Astrocyte (in vitro differentiated cells and primary cell): ENCODE measurements at regions not wholly inside any gene's neighbourhood (a gene's known extent, or its start where the extent isn't known, plus 50 kb on each side); places are given as distances from the start of the nearest gene placed in this dataset.

Experiments
- DNase-seq: peaks from one replicate; pipeline ENCODE4 v3.0.0-alpha.2; 2010; ENCODE audit warnings: low read depth
- FAIRE-seq: peaks from 2 replicates; lab custom pipeline; 2011; peaks lifted over from hg19 to GRCh38; lab: Jason Lieb, UNC
- H2AFZ ChIP-seq: 2 replicates; pipeline ENCODE4 v1.6.0; 2012; ENCODE audit warnings: low read depth, low read length, inconsistent platforms
- H3K27ac ChIP-seq: 2 replicates; pipeline ENCODE4 v1.5.1; 2011; ENCODE audit warnings: low read depth, low read length, inconsistent platforms
- H3K27me3 ChIP-seq: 2 replicates; pipeline ENCODE4 v1.6.0; 2011; ENCODE audit warnings: low read length, inconsistent platforms; ENCODE audit not compliant: insufficient read depth
- H3K36me3 ChIP-seq: 2 replicates; pipeline ENCODE4 v1.5.1; 2011; ENCODE audit warnings: low read length, inconsistent platforms; ENCODE audit not compliant: insufficient read depth
- H3K4me1 ChIP-seq: 2 replicates; pipeline ENCODE4 v1.5.1; 2011; ENCODE audit warnings: low read length, inconsistent platforms; ENCODE audit not compliant: insufficient read depth
- H3K4me2 ChIP-seq: 2 replicates; pipeline ENCODE4 v1.6.0; 2012; ENCODE audit warnings: low read length, inconsistent platforms
- H3K4me3 ChIP-seq: 2 replicates; pipeline ENCODE4 v1.5.1; 2011; ENCODE audit warnings: low read depth, mild to moderate bottlenecking, low read length, inconsistent platforms; ENCODE audit not compliant: insufficient read depth
- H3K79me2 ChIP-seq: 2 replicates; pipeline ENCODE4 v1.6.0; 2012; ENCODE audit warnings: mild to moderate bottlenecking, low read length, inconsistent platforms; ENCODE audit not compliant: insufficient read depth
- H3K9ac ChIP-seq: 2 replicates; pipeline ENCODE4 v1.6.0; 2012; ENCODE audit warnings: mild to moderate bottlenecking, low read length, inconsistent platforms
- H3K9me3 ChIP-seq: 2 replicates; pipeline ENCODE4 v1.5.1; 2012; ENCODE audit warnings: low read depth, mild to moderate bottlenecking, low read length, inconsistent platforms; ENCODE audit not compliant: insufficient read depth
- H4K20me1 ChIP-seq: 2 replicates; pipeline ENCODE4 v1.6.0; 2012; ENCODE audit warnings: low read length, inconsistent platforms; ENCODE audit not compliant: insufficient read depth
- H3K27ac Mint-ChIP-seq: one replicate; pipeline ENCODE4 v1.8.0; 2021; ENCODE audit warnings: mild to moderate bottlenecking, mixed read lengths; ENCODE audit not compliant: unreplicated experiment
- H3K27me3 Mint-ChIP-seq: one replicate; pipeline ENCODE4 v1.8.0; 2021; ENCODE audit warnings: low read depth, mixed read lengths; ENCODE audit not compliant: unreplicated experiment
- H3K36me3 Mint-ChIP-seq: one replicate; pipeline ENCODE4 v1.8.0; 2021; ENCODE audit warnings: low read depth, mixed read lengths; ENCODE audit not compliant: unreplicated experiment
- H3K4me1 Mint-ChIP-seq: one replicate; pipeline ENCODE4 v1.8.0; 2021; ENCODE audit warnings: low read depth, mixed read lengths; ENCODE audit not compliant: unreplicated experiment
- H3K4me3 Mint-ChIP-seq: one replicate; pipeline ENCODE4 v1.8.0; 2021; ENCODE audit warnings: mild to moderate bottlenecking, moderate library complexity, mixed read lengths; ENCODE audit not compliant: unreplicated experiment
- H3K9me3 Mint-ChIP-seq: one replicate; pipeline ENCODE4 v1.8.0; 2021; ENCODE audit warnings: mild to moderate bottlenecking, mixed read lengths; ENCODE audit not compliant: unreplicated experiment
- CTCF ChIP-seq: IDR thresholded peaks from 2 replicates; pipeline ENCODE4 v1.5.1; 2011; ENCODE audit warnings: low read depth, mild to moderate bottlenecking, inconsistent platforms, low read length, moderate library complexity; ENCODE audit not compliant: insufficient read depth
- EZH2 ChIP-seq: IDR thresholded peaks from 2 replicates; pipeline ENCODE4 v1.6.1; 2012; ENCODE audit warnings: mild to moderate bottlenecking, low read length, inconsistent platforms; ENCODE audit not compliant: insufficient read depth

GRCh38 chr6:80886475-80886874 is 780.0 kb downstream of the BCKDHB start:
- H3K27me3 ChIP-seq = no peaks in the 10 kb centered on the region
- no peaks in the 10 kb centered on the region for H3K27me3 Mint-ChIP-seq
- H3K27ac ChIP-seq = no peak overlapping the region
- TF ChIP-seq EZH2 (no peak), CTCF (no peak)
- no peaks in the 10 kb centered on the region for H3K36me3 ChIP-seq
- no peak overlapping the region for H2AFZ ChIP-seq
- H3K27ac Mint-ChIP-seq = no peak overlapping the region
- no peaks in the 10 kb centered on the region for H4K20me1 ChIP-seq
- H3K9ac ChIP-seq = no peak overlapping the region
- DNase-seq = no peak
- H3K79me2 ChIP-seq = no peaks in the 10 kb centered on the region
- H3K9me3 Mint-ChIP-seq = no peaks in the 10 kb centered on the region
- no peak for FAIRE-seq
- no peaks in the 10 kb centered on the region for H3K36me3 Mint-ChIP-seq
- no peak overlapping the region for H3K4me3 ChIP-seq
- H3K9me3 ChIP-seq = no peaks in the 10 kb centered on the region
- H3K4me1 ChIP-seq = no peaks in the 10 kb centered on the region
- H3K4me1 Mint-ChIP-seq = peaks cover 3% of the 10 kb centered on the region
- no peak overlapping the region for H3K4me2 ChIP-seq
- H3K4me3 Mint-ChIP-seq = no peak overlapping the region

- H3K9me3 Mint-ChIP-seq = no peaks in the 10 kb centered on the region
- Histone ChIP-seq H3K9ac (no peak overlapping the region), H3K27me3 (no peaks in the 10 kb centered on the region), H2AFZ (no peak overlapping the region), H3K4me1 (no peaks in the 10 kb centered on the region), H3K9me3 (no peaks in the 10 kb centered on the region), H3K4me2 (no peak overlapping the region), H3K27ac (no peak overlapping the region), H3K4me3 (no peak overlapping the region), H3K36me3 (no peaks in the 10 kb centered on the region), H3K79me2 (no peaks in the 10 kb centered on the region), H4K20me1 (no peaks in the 10 kb centered on the region)
- H3K27ac Mint-ChIP-seq = no peak overlapping the region
- TF ChIP-seq EZH2 (no peak), CTCF (no peak)
- H3K4me3 Mint-ChIP-seq = no peak overlapping the region
- FAIRE-seq (no peak), DNase-seq (no peak)
- H3K27me3 Mint-ChIP-seq = no peaks in the 10 kb centered on the region
- no peaks in the 10 kb centered on the region for H3K36me3 Mint-ChIP-seq
- H3K4me1 Mint-ChIP-seq = no peaks in the 10 kb centered on the region
These were observed 766.5 kb downstream of the BCKDHB start for GRCh38 chr6:80872951-80873308.

GRCh38 chr6:80872199-80872950 is 765.9 kb downstream of the BCKDHB start:
- no peaks in the 10 kb centered on the region for H3K9me3 ChIP-seq
- no peak for FAIRE-seq
- no peaks in the 10 kb centered on the region for H3K27me3 ChIP-seq
- no peaks in the 10 kb centered on the region for H3K4me1 ChIP-seq
- no peaks in the 10 kb centered on the region for H4K20me1 ChIP-seq
- H3K36me3 ChIP-seq = no peaks in the 10 kb centered on the region
- no peak overlapping the region for H2AFZ ChIP-seq
- no peak overlapping the region for H3K4me3 ChIP-seq
- Mint-ChIP-seq H3K36me3 (no peaks in the 10 kb centered on the region), H3K4me1 (no peaks in the 10 kb centered on the region), H3K4me3 (no peak overlapping the region), H3K9me3 (no peaks in the 10 kb centered on the region), H3K27ac (no peak overlapping the region), H3K27me3 (no peaks in the 10 kb centered on the region)
- no peak overlapping the region for H3K9ac ChIP-seq
- TF ChIP-seq EZH2 (no peak), CTCF (no peak)
- no peak overlapping the region for H3K4me2 ChIP-seq
- no peaks in the 10 kb centered on the region for H3K79me2 ChIP-seq
- no peak overlapping the region for H3K27ac ChIP-seq
- no peak for DNase-seq
